ENCODE measurements at regions not wholly inside any gene's neighbourhood (a gene's known extent, or its start where the extent isn't known, plus 50 kb on each side); places are given as distances from the start of the nearest gene placed in this dataset.

GRCh38 chr6:11322252-11322885 lies 89.9 kb upstream of the NEDD9 start (continued):
- TF ChIP-seq E2F8 (IDR thresholded peaks at IDR 0.05; ENCODE audit: low read depth, partially characterized antibody) (no peak), ZBTB40 (IDR thresholded peaks at IDR 0.05; ENCODE audit: borderline replicate concordance) (no peak), RBBP5 (conservative IDR thresholded peaks at IDR 0.05) (no peak), PBX3 (IDR thresholded peaks at IDR 0.05; ENCODE audit: insufficient replicate concordance, low read depth, low read length) (no peak), NFYA (IDR thresholded peaks at IDR 0.05; ENCODE audit: borderline replicate concordance, low read depth, low read length) (no peak), JUNB (IDR thresholded peaks at IDR 0.05) (peak; percentile 93), E4F1 (IDR thresholded peaks at IDR 0.05; ENCODE audit: borderline replicate concordance, partially characterized antibody) (no peak), BRCA1 (IDR thresholded peaks at IDR 0.05; ENCODE audit: low read depth, low read length) (no peak), IRF4 (IDR thresholded peaks at IDR 0.05; ENCODE audit: low read depth, low read length) (peak; percentile 89), BCL11A (IDR thresholded peaks at IDR 0.05; ENCODE audit: low read depth, low read length) (no peak), YBX1 (IDR thresholded peaks at IDR 0.05) (no peak), BCLAF1 (IDR thresholded peaks at IDR 0.05) (no peak), CHD1 (IDR thresholded peaks at IDR 0.05; ENCODE audit: low read depth, low read length) (no peak), IKZF1 (conservative IDR thresholded peaks at IDR 0.05) (peak; percentile 32), HDAC2 (IDR thresholded peaks at IDR 0.05) (no peak), EGR1 (IDR thresholded peaks at IDR 0.05; ENCODE audit: borderline replicate concordance in 1 of 2, low read depth in 2 of 2, low read length in 2 of 2) (peak in 1 of 2 experiments; percentile 47; a peak in 1 of 3 replicates), EED (IDR thresholded peaks at IDR 0.05; ENCODE audit: low read depth) (peak; percentile 87), PML (IDR thresholded peaks at IDR 0.05; ENCODE audit: low read length) (no peak)

Measured in GM12878 (cell line).